ENCODE measurements at regions not wholly inside any gene's neighbourhood (a gene's known extent, or its start where the extent isn't known, plus 50 kb on each side); places are given as distances from the start of the nearest gene placed in this dataset.

DNA sequence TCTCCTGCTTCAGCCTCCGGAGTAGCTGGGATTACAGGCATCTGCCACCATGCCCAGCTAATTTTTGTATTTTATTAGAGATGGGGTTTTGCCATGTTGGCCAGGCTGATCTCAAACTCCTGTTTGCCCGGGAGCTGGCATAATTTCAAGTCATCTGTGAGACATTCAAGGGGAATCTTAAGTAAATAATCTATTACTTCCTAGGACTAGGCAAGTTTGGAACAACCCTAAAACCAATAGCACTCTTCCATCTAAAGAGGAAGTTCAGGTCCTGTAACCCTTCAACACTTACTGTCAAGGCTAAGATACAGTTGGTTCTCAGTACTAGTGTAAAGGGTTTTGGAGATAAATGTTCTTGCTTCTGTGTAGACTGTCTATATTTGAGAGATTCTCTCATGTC lies 267.8 kb upstream of the IRAK1BP1 start:
- no peak overlapping the region for H3K4me3 ChIP-seq
- TF ChIP-seq POLR2A (IDR thresholded peaks at IDR 0.05), result no peak
- H3K27me3 ChIP-seq, result no peaks in the 10 kb centered on the region
- no peaks in the 10 kb centered on the region for H3K4me1 ChIP-seq
- no peaks in the 10 kb centered on the region for H3K36me3 ChIP-seq (ENCODE audit: low read depth, missing control alignments)
- DNase-seq, result no peak
- WGBS, 2 donors, result 88 to 92% methylated on average over 2 of the region's 2 CpGs
- no peak overlapping the region for H3K27ac ChIP-seq
- intact Hi-C loops (cut with DNase I; ENCODE audit: low total_unique reads), result no loop called here
- no peaks in the 10 kb centered on the region for H3K9me3 ChIP-seq

GRCh38 chr6:78605909-78606446 lies 261.4 kb upstream of the IRAK1BP1 start:
- no peaks in the 10 kb centered on the region for H3K4me1 ChIP-seq
- TF ChIP-seq, protein P1, sequence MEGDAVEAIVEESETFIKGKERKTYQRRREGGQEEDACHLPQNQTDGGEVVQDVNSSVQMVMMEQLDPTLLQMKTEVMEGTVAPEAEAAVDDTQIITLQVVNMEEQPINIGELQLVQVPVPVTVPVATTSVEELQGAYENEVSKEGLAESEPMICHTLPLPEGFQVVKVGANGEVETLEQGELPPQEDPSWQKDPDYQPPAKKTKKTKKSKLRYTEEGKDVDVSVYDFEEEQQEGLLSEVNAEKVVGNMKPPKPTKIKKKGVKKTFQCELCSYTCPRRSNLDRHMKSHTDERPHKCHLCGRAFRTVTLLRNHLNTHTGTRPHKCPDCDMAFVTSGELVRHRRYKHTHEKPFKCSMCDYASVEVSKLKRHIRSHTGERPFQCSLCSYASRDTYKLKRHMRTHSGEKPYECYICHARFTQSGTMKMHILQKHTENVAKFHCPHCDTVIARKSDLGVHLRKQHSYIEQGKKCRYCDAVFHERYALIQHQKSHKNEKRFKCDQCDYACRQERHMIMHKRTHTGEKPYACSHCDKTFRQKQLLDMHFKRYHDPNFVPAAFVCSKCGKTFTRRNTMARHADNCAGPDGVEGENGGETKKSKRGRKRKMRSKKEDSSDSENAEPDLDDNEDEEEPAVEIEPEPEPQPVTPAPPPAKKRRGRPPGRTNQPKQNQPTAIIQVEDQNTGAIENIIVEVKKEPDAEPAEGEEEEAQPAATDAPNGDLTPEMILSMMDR (IDR thresholded peaks at IDR 0.05), result no peak
- no peak for TF ChIP-seq POLR2A (IDR thresholded peaks at IDR 0.05)
- DNase-seq, result no peak
- intact Hi-C loops (cut with DNase I; ENCODE audit: low total_unique reads), result no loop called here
- H3K4me3 ChIP-seq, result no peak overlapping the region
- H3K27me3 ChIP-seq, result no peaks in the 10 kb centered on the region
- no peaks in the 10 kb centered on the region for H3K36me3 ChIP-seq (ENCODE audit: low read depth, missing control alignments)
- H3K9me3 ChIP-seq, result no peaks in the 10 kb centered on the region
- WGBS, 2 donors, result 31 to 39% methylated on average over 2 of the region's 2 CpGs
- H3K27ac ChIP-seq, result no peak overlapping the region

- H3K9me3 ChIP-seq, result no peaks in the 10 kb centered on the region
- no peak overlapping the region for H3K27ac ChIP-seq
- H3K4me3 ChIP-seq, result no peak overlapping the region
- no peak for DNase-seq
- TF ChIP-seq, protein P1 (IDR thresholded peaks at IDR 0.05), result no peak
- TF ChIP-seq POLR2A (IDR thresholded peaks at IDR 0.05), result no peak
- H3K36me3 ChIP-seq (ENCODE audit: low read depth, missing control alignments), result no peaks in the 10 kb centered on the region
- no peaks in the 10 kb centered on the region for H3K27me3 ChIP-seq
- H3K4me1 ChIP-seq, result peaks cover 3% of the 10 kb centered on the region
- intact Hi-C loops (cut with DNase I; ENCODE audit: low total_unique reads), result no loop called here
- 69 to 75% methylated on average over 1 of the region's 1 CpG for WGBS, 2 donors
Measured at GRCh38 chr6:78607189-78607588, 260.2 kb upstream of the IRAK1BP1 start.

DNA sequence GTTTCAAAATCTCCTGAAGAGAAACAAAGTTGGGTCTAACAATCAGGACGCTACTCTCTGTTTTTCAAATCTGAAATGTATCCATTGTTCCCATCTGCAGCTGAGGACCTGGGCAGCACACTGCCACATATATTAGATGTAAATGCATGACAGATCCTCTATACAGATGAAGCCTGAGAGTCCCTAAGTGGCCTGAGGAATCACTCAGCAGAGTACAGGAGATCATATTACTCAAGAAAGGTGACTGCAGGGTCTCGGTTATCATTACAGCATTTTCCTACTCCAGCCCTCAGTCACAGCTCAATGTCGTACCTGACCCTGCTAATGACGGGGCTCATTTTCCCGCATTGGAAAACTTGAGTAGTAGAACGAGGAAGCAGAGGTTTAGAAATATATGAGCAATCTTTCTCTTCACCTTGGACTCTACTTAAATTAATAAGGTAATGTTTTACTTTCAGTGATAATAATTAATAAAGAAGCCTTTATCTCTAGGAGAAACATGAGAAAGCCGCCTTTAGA lies 256.2 kb upstream of the IRAK1BP1 start:
- no peak for TF ChIP-seq POLR2A (IDR thresholded peaks at IDR 0.05)
- TF ChIP-seq, protein P1 (IDR thresholded peaks at IDR 0.05), result no peak
- DNase-seq, result no peak
- 58 to 72% methylated on average over 7 of the region's 7 CpGs for WGBS, 2 donors

GRCh38 chr6:78611886-78612480 lies 255.4 kb upstream of the IRAK1BP1 start:
- 60 to 61% methylated on average over 4 of the region's 4 CpGs for WGBS, 2 donors
- no peaks in the 10 kb centered on the region for H3K27me3 ChIP-seq
- H3K4me3 ChIP-seq, result no peak overlapping the region
- H3K4me1 ChIP-seq, result peaks cover 7% of the 10 kb centered on the region
- DNase-seq, result no peak
- H3K27ac ChIP-seq, result no peak overlapping the region
- no peaks in the 10 kb centered on the region for H3K36me3 ChIP-seq (ENCODE audit: low read depth, missing control alignments)
- no peak for TF ChIP-seq POLR2A (IDR thresholded peaks at IDR 0.05)
- TF ChIP-seq, protein P1 (IDR thresholded peaks at IDR 0.05), result peak in 2 of 3 experiments; percentile 16 to 69
- no peaks in the 10 kb centered on the region for H3K9me3 ChIP-seq
- intact Hi-C loops (cut with DNase I; ENCODE audit: low total_unique reads), result no loop called here

More for the DNA sequence above, 256.2 kb upstream of the IRAK1BP1 start:
- Histone ChIP-seq H3K36me3 (ENCODE audit: low read depth, missing control alignments) (no peaks in the 10 kb centered on the region), H3K4me1 (peaks cover 7% of the 10 kb centered on the region), H3K4me3 (no peak overlapping the region), H3K9me3 (no peaks in the 10 kb centered on the region), H3K27me3 (no peaks in the 10 kb centered on the region), H3K27ac (no peak overlapping the region)
- intact Hi-C loops (cut with DNase I; ENCODE audit: low total_unique reads), result no loop called here
